NOMO-1 treated with DMSO at 0.1 percent for 48 hours (cell line): ENCODE measurements at regions not wholly inside any gene's neighbourhood (a gene's known extent, or its start where the extent isn't known, plus 50 kb on each side); places are given as distances from the start of the nearest gene placed in this dataset.
"Not testable (repeated sequence)": the region's sequence is repeated elsewhere in the genome, so short reads cannot be mapped to it uniquely, and the experiment has no call there.

Experiments used
- DNase-seq: peaks from one replicate; lab custom pipeline; 2025; ENCODE audit not compliant: unreplicated experiment; lab: John Stamatoyannopoulos, UW

GRCh38 chr7:156021471-156021870 lies 209.2 kb upstream of the SHH start:
- DNase-seq = no peak

- DNase-seq = no peak
These were observed 208.3 kb upstream of the SHH start for GRCh38 chr7:156020566-156020965.

GRCh38 chr7:156019776-156020565 lies 207.7 kb upstream of the SHH start:
- no peak for DNase-seq

DNA sequence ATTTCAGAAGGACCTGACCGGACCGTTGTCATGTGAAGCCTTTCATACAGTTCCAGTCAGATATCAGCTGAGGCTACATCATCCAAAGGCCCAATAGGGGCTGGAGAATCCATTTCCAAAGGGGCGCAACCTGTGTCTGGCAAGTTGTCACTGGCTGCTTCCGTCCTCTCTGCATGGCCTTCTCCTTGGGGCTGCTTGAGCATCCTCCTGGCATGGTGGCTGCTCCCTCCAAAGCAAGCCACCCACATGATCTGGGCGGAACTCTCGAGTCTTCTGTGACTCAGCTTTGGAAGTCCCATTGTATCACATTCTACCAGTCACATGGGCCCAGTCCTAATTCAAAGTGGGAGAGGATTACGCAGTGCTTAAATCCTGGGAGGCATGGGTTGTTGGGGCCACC lies 207.0 kb upstream of the SHH start:
- DNase-seq = no peak

DNA sequence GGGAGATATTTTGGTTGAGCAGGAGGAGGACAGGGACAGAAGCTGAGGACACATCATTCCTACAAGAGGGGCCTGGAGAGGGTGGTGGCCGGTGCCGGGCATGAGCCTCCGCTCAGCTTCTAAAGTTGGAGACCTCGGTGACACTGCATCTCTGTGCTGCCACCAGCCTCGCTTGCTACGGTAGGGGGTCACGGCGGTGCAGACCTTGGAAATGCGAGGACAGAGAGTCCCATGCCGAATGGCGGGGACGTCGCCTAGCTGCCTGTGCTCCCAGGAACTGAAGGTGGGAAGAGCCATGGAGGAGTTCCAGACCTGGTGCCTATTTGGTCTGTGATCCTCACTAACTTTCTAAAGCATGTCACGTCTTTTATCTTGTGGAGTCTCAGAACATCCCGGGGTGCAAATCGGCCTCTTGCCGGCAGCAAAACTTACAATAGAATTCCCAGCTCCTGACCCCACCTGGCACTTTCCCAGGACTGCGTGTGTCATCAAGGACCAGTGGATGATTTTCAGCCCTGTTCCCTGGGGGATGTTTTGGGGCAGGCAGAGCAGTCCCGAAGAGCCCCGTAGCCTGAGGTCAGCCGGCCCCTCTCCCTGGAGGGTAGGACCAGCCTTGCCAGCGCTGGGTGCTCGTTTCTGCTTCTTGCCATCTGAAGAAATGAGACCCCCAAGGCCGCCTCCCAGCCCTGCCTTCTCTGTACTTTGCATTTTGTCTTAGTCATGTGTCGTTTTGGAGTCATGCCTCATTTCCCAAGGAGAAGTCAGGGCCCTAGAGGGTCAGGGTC lies 205.8 kb upstream of the SHH start:
- DNase-seq = no peak

DNA sequence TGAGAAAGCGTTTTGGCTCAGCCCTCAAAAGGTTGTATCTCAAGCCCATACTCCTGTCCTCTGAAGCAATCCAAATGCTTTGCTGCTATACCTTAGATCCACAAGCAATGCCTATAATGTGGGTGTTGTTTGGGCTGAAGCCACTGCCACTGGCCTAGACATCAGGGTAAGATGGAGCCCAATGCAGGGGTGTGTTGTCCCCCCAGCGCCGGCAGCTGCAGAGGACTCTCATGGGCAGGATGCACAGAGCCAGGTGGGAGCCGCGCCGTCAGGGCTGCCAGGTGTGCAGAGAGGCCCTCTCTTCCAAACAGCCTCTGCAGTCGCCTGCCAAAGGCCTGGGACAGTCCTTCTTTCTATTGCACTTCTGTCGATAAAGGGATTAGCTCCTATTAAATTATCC lies 205.2 kb upstream of the SHH start:
- no peak for DNase-seq

- DNase-seq = no peak
These were observed 203.2 kb upstream of the SHH start for GRCh38 chr7:156015237-156016020.

- no peak for DNase-seq
These were observed 202.5 kb upstream of the SHH start for GRCh38 chr7:156014808-156015207.

DNA sequence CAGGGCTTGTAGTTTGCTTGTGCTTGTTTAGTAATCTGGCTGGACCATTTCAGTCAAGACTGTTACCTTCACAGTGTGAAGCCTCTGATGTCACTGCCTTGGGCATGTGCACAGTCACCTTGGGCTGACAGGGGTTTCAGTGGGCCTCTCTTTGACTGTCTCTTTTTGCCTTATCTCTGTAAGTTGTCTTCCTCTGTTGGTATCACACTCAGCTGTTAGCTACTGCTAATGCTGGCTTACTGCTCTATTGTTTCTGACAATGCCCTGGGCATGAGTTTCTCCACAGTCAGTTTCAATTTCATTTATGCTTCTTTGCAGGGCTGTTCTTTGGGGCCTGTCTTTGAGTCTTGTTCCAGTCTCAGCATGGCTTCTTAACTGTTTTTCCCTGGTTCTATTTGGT lies 201.9 kb upstream of the SHH start:
- DNase-seq = no peak

DNA sequence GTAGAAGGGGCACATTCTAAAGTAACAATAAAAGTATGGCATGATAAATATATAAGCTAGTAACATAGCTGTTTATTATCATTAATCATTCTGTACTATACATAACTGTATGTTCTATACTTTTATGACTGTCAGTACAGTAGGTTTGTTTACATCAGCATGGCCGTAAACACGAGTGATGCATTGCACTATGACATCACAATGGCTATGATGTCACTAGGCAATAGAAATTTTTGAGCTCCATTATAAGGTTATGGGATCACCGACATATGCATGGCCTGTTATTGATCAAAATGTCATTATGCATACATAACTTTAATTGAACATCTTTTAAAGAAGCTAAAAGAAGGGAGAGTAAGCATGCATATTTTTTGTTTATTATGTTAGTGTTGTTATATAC lies 200.1 kb upstream of the SHH start:
- no peak for DNase-seq

DNA sequence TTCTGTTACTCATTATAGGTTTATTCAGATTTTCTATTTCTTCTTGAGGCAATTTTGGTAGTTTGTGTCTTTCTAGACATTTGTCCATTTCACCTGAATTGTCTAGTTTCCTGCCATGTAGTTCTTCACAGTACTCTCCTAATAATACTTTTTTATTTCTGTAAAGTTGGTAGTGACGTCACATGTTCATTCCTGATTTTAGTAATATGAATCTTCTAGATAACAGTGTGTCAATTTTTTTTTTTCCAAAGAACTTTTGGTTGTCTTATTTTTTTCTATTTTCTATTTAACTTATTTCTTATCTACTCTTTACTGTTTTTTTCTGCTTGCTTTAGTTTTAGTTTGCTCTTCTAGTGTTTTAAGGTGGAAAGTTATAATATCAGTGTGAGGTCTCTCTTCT lies 197.3 kb upstream of the SHH start:
- DNase-seq = no peak

DNA sequence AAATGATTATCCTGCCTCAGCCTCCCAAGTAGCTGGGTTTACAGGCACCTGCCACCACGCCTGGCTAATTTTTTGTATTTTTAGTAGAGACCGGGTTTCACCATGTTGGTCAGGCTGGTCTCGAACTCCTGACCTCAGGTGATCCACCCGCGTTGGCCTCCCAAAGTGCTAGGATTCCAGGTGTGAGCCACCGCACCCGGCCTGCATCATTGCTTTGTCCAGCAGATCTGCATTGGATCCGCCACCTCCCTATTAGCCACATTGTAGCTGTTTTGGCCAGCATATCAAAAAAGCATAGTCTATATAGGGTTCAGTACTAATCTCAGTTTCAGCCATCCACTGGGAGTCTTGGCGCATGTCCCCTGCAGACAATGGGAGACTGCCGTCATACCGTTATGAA lies 194.6 kb upstream of the SHH start:
- not testable (repeated sequence) for DNase-seq

GRCh38 chr7:156006024-156006423 lies 193.8 kb upstream of the SHH start:
- DNase-seq = no peak

- no peak for DNase-seq
These were observed 193.0 kb upstream of the SHH start for GRCh38 chr7:156005202-156005691.

DNA sequence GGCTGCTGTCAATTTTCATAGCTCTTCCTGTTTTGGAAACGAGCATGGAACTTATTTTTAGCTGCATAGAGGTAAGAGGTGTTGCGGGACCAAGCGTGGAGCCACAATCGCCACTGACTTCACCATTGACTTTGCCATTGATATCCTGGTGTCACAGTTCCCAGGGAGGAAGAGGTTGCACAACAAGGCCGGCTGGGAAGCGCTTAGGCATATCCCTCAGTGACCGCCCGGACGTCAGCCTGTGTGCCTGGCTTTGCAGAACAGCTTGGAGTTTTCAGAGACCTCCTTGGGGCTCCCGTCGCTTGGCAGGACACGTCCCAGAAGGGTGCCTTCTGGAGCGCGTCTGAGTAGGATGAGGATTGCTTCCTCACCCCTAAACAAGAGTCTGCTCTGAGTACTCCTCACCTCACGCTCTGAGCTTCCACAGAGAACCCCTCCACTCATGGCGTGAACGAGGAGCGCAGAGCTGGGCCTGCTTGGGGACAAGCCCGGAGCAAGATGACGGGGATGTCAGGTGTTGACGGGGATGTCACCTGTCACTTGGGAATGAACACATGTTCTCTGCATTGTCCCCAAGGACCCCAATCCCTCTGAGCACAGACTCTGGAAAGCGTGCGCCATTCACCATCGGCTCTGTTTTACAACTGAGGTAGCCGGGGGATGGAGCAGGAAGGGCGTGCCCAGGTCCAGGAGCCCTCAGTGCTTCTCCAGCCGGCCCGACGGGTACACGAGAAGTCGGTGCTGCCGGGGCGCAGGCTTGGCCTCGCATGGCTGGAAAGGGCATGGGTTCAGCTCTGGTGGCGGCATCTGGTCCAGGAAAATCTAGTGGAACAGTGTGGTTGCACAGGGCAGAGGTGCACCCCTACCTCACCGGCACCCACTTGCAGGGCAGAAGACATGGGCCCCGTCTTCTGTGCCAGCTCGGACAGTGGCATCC lies 192.3 kb upstream of the SHH start:
- no peak for DNase-seq

GRCh38 chr7:156003220-156004162 lies 191.2 kb upstream of the SHH start:
- no peak for DNase-seq

- no peak for DNase-seq
These were observed 190.3 kb upstream of the SHH start for GRCh38 chr7:156002362-156003066.

GRCh38 chr7:156001496-156002260 lies 189.4 kb upstream of the SHH start:
- no peak for DNase-seq
